NB4 (cell line): ENCODE measurements at regions not wholly inside any gene's neighbourhood (a gene's known extent, or its start where the extent isn't known, plus 50 kb on each side); places are given as distances from the start of the nearest gene placed in this dataset.

Source experiments
- CTCF ChIP-seq: IDR thresholded peaks from one replicate; pipeline ENCODE4 v1.5.1; 2012; ENCODE audit warnings: low read depth, low read length
- MAX ChIP-seq: IDR thresholded peaks from 2 replicates; pipeline ENCODE4 v1.6.1; 2011; ENCODE audit warnings: low read depth, low read length
- MYC ChIP-seq: IDR thresholded peaks from 2 replicates; pipeline ENCODE4 v1.6.1; 2011; ENCODE audit warnings: low read depth, low read length
- POLR2A ChIP-seq: IDR thresholded peaks from 2 replicates; pipeline ENCODE4 v1.6.1; 2011; ENCODE audit warnings: mild to moderate bottlenecking; ENCODE audit not compliant: insufficient read length; ENCODE audit errors: extremely low read depth

GRCh38 chr1:23629708-23630290 is 61.8 kb upstream of the RPL11 start:
- TF ChIP-seq CTCF (no peak), POLR2A (no peak), MAX (no peak), MYC (no peak)
